MG63 (cell line): ENCODE measurements at regions not wholly inside any gene's neighbourhood (a gene's known extent, or its start where the extent isn't known, plus 50 kb on each side); places are given as distances from the start of the nearest gene placed in this dataset.

ENCODE experiments used
- DNase-seq: peaks from one replicate; pipeline ENCODE4 v3.0.0-alpha.2; 2020
- H3K27me3 ChIP-seq: fragments of 250-450 bp; sonication (Bioruptor Pico); 2 replicates; pipeline ENCODE4 v1.5.1; 2020; ENCODE audit warnings: mild to moderate bottlenecking, moderate library complexity
- H3K36me3 ChIP-seq: fragments of 250-450 bp; sonication (Bioruptor Pico); 2 replicates; pipeline ENCODE4 v1.5.1; 2020; ENCODE audit warnings: mild to moderate bottlenecking, moderate library complexity
- H3K4me3 ChIP-seq: fragments of 250-450 bp; sonication (Bioruptor Pico); 2 replicates; pipeline ENCODE4 v1.5.1; 2020; ENCODE audit warnings: mild to moderate bottlenecking, moderate library complexity
- H3K9me3 ChIP-seq: fragments of 250-450 bp; sonication (Bioruptor Pico); 2 replicates; pipeline ENCODE4 v1.5.1; 2020; ENCODE audit warnings: mild to moderate bottlenecking, moderate library complexity

GRCh38 chr2:122883849-122884248 is 1128.4 kb downstream of the TSN start:
- DNase-seq, result no peak
- H3K36me3 ChIP-seq, result no peaks in the 10 kb centered on the region
- H3K27me3 ChIP-seq, result no peaks in the 10 kb centered on the region
- H3K4me3 ChIP-seq, result no peak overlapping the region
- no peaks in the 10 kb centered on the region for H3K9me3 ChIP-seq

- no peaks in the 10 kb centered on the region for H3K9me3 ChIP-seq
- no peaks in the 10 kb centered on the region for H3K36me3 ChIP-seq
- H3K27me3 ChIP-seq, result no peaks in the 10 kb centered on the region
- H3K4me3 ChIP-seq, result no peak overlapping the region
- no peak for DNase-seq
Observed at GRCh38 chr2:122884889-122885288, 1129.4 kb downstream of the TSN start.

- Histone ChIP-seq H3K4me3 (no peak overlapping the region), H3K36me3 (no peaks in the 10 kb centered on the region), H3K9me3 (no peaks in the 10 kb centered on the region), H3K27me3 (no peaks in the 10 kb centered on the region)
- no peak for DNase-seq
Observed at GRCh38 chr2:122885436-122885835, 1130.0 kb downstream of the TSN start.

GRCh38 chr2:122886479-122887145 is 1131.2 kb downstream of the TSN start:
- no peak overlapping the region for H3K4me3 ChIP-seq
- no peaks in the 10 kb centered on the region for H3K9me3 ChIP-seq
- DNase-seq, result no peak
- H3K36me3 ChIP-seq, result no peaks in the 10 kb centered on the region
- H3K27me3 ChIP-seq, result no peaks in the 10 kb centered on the region

- no peak for DNase-seq
- Histone ChIP-seq H3K9me3 (peaks cover 9% of the 10 kb centered on the region), H3K4me3 (no peak overlapping the region), H3K27me3 (no peaks in the 10 kb centered on the region), H3K36me3 (no peaks in the 10 kb centered on the region)
Observed at GRCh38 chr2:122899614-122900013, 1125.5 kb upstream of the CNTNAP5 start.

- Histone ChIP-seq H3K4me3 (no peak overlapping the region), H3K27me3 (no peaks in the 10 kb centered on the region), H3K36me3 (no peaks in the 10 kb centered on the region), H3K9me3 (peaks cover 9% of the 10 kb centered on the region)
- DNase-seq, result no peak
Observed at GRCh38 chr2:122905431-122905830, 1119.7 kb upstream of the CNTNAP5 start.

GRCh38 chr2:122908159-122908558 is 1116.9 kb upstream of the CNTNAP5 start:
- H3K27me3 ChIP-seq, result no peaks in the 10 kb centered on the region
- no peak overlapping the region for H3K4me3 ChIP-seq
- no peaks in the 10 kb centered on the region for H3K36me3 ChIP-seq
- no peak for DNase-seq
- peaks cover 4% of the 10 kb centered on the region; the same call in 1 of the 2 replicates for H3K9me3 ChIP-seq

GRCh38 chr2:122927197-122927596 is 1097.9 kb upstream of the CNTNAP5 start:
- DNase-seq, result peak; percentile 37

GRCh38 chr2:122927710-122928557 is 1097.2 kb upstream of the CNTNAP5 start:
- Histone ChIP-seq H3K4me3 (no peak overlapping the region), H3K36me3 (no peaks in the 10 kb centered on the region), H3K9me3 (no peaks in the 10 kb centered on the region), H3K27me3 (no peaks in the 10 kb centered on the region)
- no peak for DNase-seq

More at GRCh38 chr2:122927197-122927596, 1097.9 kb upstream of the CNTNAP5 start:
- Histone ChIP-seq H3K27me3 (no peaks in the 10 kb centered on the region), H3K9me3 (no peaks in the 10 kb centered on the region), H3K36me3 (no peaks in the 10 kb centered on the region), H3K4me3 (no peak overlapping the region)

- H3K9me3 ChIP-seq, result no peaks in the 10 kb centered on the region
- DNase-seq, result no peak
- H3K36me3 ChIP-seq, result no peaks in the 10 kb centered on the region
Observed at GRCh38 chr2:122929347-122929746, 1095.7 kb upstream of the CNTNAP5 start.

GRCh38 chr2:122935506-122935905 is 1089.6 kb upstream of the CNTNAP5 start:
- no peaks in the 10 kb centered on the region for H3K9me3 ChIP-seq
- H3K36me3 ChIP-seq, result no peaks in the 10 kb centered on the region
- no peak overlapping the region for H3K4me3 ChIP-seq
- no peaks in the 10 kb centered on the region for H3K27me3 ChIP-seq
- no peak for DNase-seq

More at GRCh38 chr2:122929347-122929746, 1095.7 kb upstream of the CNTNAP5 start:
- H3K4me3 ChIP-seq, result no peak overlapping the region
- H3K27me3 ChIP-seq, result no peaks in the 10 kb centered on the region

- Histone ChIP-seq H3K4me3 (no peak overlapping the region), H3K36me3 (no peaks in the 10 kb centered on the region), H3K27me3 (no peaks in the 10 kb centered on the region), H3K9me3 (no peaks in the 10 kb centered on the region)
- no peak for DNase-seq
Observed at GRCh38 chr2:122939796-122940195, 1085.3 kb upstream of the CNTNAP5 start.

GRCh38 chr2:122949523-122949922 is 1075.6 kb upstream of the CNTNAP5 start:
- DNase-seq, result no peak
- Histone ChIP-seq H3K36me3 (no peaks in the 10 kb centered on the region), H3K9me3 (no peaks in the 10 kb centered on the region), H3K4me3 (no peak overlapping the region), H3K27me3 (no peaks in the 10 kb centered on the region)

GRCh38 chr2:122955776-122956175 is 1069.3 kb upstream of the CNTNAP5 start:
- Histone ChIP-seq H3K9me3 (no peaks in the 10 kb centered on the region), H3K27me3 (no peaks in the 10 kb centered on the region), H3K4me3 (no peak overlapping the region), H3K36me3 (no peaks in the 10 kb centered on the region)
- DNase-seq, result no peak

GRCh38 chr2:122960759-122961641 is 1064.1 kb upstream of the CNTNAP5 start:
- Histone ChIP-seq H3K27me3 (no peaks in the 10 kb centered on the region), H3K4me3 (no peak overlapping the region), H3K36me3 (no peaks in the 10 kb centered on the region), H3K9me3 (no peaks in the 10 kb centered on the region)
- peak; percentile 64 for DNase-seq

GRCh38 chr2:122966461-122966860 is 1058.6 kb upstream of the CNTNAP5 start:
- no peak for DNase-seq
- Histone ChIP-seq H3K4me3 (no peak overlapping the region), H3K36me3 (no peaks in the 10 kb centered on the region), H3K9me3 (no peaks in the 10 kb centered on the region; the same call in 1 of the 2 replicates), H3K27me3 (no peaks in the 10 kb centered on the region)

- Histone ChIP-seq H3K27me3 (no peaks in the 10 kb centered on the region), H3K36me3 (no peaks in the 10 kb centered on the region), H3K4me3 (no peak overlapping the region), H3K9me3 (no peaks in the 10 kb centered on the region)
- DNase-seq, result no peak
Observed at GRCh38 chr2:122977580-122977979, 1047.5 kb upstream of the CNTNAP5 start.
